ENCODE measurements at regions not wholly inside any gene's neighbourhood (a gene's known extent, or its start where the extent isn't known, plus 50 kb on each side); places are given as distances from the start of the nearest gene placed in this dataset.

DNA sequence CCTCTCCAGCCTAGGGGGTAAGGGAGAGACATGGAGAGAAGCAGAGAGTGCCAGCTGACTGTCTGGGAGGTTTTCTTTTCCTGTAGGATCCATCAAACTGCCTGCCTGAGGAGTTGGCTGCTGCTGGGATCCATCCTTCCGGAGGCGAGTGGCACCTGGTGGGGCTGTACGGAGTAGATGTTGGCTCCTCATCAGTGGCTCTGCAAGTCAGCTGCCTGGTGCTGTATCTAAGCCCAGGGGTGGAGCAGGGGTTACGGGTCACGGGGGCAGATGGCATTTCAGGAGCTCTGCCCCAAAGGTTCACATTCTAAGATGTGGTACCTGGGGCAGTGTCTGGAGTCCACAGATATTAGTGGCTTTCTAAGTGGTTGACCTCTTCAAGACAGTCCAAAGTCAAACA, 128.0 kb downstream of the ACTL8 start:
- Histone ChIP-seq H3K27me3 (peaks cover 0 to 22% of the 10 kb centered on the region in 2 donors), H3K9me3 (no peaks in the 10 kb centered on the region), H3K36me3 (no peaks in the 10 kb centered on the region), H3K4me1 (no peaks in the 10 kb centered on the region), H3K4me3 (no peak overlapping the region), H3K27ac (no peak overlapping the region)
- no peak for DNase-seq (ENCODE audit: low spot score in 2 of 2)
- TF ChIP-seq, protein P1, sequence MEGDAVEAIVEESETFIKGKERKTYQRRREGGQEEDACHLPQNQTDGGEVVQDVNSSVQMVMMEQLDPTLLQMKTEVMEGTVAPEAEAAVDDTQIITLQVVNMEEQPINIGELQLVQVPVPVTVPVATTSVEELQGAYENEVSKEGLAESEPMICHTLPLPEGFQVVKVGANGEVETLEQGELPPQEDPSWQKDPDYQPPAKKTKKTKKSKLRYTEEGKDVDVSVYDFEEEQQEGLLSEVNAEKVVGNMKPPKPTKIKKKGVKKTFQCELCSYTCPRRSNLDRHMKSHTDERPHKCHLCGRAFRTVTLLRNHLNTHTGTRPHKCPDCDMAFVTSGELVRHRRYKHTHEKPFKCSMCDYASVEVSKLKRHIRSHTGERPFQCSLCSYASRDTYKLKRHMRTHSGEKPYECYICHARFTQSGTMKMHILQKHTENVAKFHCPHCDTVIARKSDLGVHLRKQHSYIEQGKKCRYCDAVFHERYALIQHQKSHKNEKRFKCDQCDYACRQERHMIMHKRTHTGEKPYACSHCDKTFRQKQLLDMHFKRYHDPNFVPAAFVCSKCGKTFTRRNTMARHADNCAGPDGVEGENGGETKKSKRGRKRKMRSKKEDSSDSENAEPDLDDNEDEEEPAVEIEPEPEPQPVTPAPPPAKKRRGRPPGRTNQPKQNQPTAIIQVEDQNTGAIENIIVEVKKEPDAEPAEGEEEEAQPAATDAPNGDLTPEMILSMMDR (IDR thresholded peaks at IDR 0.05) = no peak
- TF ChIP-seq POLR2A (IDR thresholded peaks at IDR 0.05) (no peak), EP300 (IDR thresholded peaks at IDR 0.05) (no peak)
- 87 to 92% methylated on average over 5 of the region's 5 CpGs for WGBS, 2 donors

DNA sequence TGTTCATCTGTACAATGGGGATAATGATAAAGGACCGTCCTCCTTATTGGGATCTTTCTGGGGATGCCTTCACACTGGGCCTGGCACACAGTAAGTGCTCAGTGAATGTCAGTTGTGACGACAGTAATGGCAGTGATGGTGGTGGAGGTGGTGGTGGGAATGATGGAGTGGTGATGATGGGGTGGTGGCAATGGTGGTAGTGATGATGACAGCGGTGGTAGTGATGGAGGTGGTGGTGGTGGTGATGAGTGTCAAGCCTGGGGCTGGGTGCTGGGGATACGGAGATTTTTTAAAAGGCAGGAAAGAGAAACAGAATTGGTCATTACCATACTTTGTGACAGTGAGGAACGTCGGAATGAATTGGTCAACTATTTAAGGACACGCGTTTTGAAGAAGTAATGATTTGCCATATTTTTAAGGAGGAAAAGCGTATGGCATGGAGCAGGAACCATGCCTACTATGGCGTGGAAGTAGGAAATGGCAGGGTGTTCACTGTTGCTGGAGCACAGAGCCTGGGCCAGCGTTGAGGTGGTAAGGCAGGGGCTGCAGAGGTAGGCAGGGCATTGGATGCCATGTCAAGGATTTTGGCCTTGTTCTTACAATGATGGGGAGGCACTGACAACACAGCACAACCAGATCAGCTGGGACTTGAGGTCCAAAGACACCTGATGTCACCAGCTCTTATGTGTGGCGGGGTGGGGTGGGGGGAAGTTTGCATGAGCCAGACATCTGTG, 128.7 kb downstream of the ACTL8 start:
- Histone ChIP-seq H3K4me1 (no peaks in the 10 kb centered on the region), H3K4me3 (no peak overlapping the region), H3K27ac (no peak overlapping the region), H3K27me3 (peaks cover 0 to 23% of the 10 kb centered on the region in 2 donors), H3K9me3 (no peaks in the 10 kb centered on the region), H3K36me3 (no peaks in the 10 kb centered on the region)
- no peak for DNase-seq (ENCODE audit: low spot score in 2 of 2)
- 88 to 89% methylated on average over 12 of the region's 12 CpGs for WGBS, 2 donors
- no peak for TF ChIP-seq POLR2A (IDR thresholded peaks at IDR 0.05)
- no peak for TF ChIP-seq EP300 (IDR thresholded peaks at IDR 0.05)
- TF ChIP-seq, protein P1 (IDR thresholded peaks at IDR 0.05) = no peak

DNA sequence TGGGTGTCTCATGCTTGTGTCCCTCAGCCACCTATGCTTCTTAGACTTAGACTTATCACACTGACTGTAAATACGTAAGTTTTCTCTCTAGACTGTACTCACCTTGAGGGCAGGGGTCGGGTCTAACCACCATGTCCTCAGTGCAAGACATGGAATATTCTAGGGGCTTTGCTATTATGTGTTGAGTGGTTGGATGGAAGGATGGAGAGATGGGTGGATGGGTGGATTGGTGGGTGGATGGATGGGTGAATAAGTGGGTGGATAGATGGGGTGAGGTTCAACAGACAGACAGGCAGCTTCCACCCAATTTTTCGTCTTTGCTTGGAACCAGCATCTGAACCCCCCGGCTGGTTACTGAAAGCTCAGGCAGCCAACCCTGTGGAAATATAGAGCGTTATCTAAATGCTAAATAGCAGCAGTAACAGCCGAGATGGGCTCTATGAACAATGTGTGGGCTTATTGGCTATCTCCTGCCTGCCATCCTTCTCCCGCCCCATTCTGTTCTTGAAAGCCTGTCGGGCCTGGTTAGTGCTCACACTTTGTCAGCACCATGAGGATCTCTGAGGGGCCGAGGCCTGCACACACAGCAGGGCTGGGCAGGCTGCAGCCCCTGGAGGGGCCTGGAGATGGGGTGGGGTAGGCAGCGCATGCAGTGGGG, 130.7 kb downstream of the ACTL8 start:
- no peaks in the 10 kb centered on the region for H3K9me3 ChIP-seq
- DNase-seq (ENCODE audit: low spot score in 2 of 2) = no peak
- H3K36me3 ChIP-seq = no peaks in the 10 kb centered on the region
- no peak overlapping the region for H3K4me3 ChIP-seq
- H3K4me1 ChIP-seq = no peaks in the 10 kb centered on the region
- H3K27ac ChIP-seq = no peak overlapping the region
- peaks cover 0 to 34% of the 10 kb centered on the region in 2 donors for H3K27me3 ChIP-seq
- 72% methylated on average over 9 to 10 of the region's 10 CpGs for WGBS, 2 donors
- no peak for TF ChIP-seq EP300 (IDR thresholded peaks at IDR 0.05)
- TF ChIP-seq, protein P1 (IDR thresholded peaks at IDR 0.05) = no peak
- TF ChIP-seq POLR2A (IDR thresholded peaks at IDR 0.05) = no peak

DNA sequence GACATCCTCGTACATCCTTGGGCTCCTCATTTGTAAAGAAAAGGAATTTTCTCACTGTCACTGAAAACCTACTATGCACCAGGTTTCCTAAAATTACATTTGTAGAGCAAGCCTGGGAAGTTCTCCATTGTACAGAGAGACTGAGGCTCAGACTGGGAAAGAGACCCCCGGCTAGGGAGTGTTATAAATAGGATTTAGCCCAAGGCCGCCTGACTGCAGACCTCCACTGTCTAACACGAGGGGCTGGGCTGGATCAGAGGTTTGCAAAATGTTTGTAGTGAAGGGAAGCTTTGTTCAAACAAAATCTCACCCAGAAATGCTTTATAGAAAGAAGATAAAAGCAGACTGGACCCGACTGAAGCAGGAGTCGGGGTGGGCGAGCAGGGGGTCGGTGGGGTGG, 131.3 kb downstream of the ACTL8 start:
- Histone ChIP-seq H3K36me3 (no peaks in the 10 kb centered on the region), H3K4me3 (no peak overlapping the region), H3K4me1 (no peaks in the 10 kb centered on the region), H3K27ac (no peak overlapping the region), H3K27me3 (peaks cover 0 to 34% of the 10 kb centered on the region in 2 donors), H3K9me3 (no peaks in the 10 kb centered on the region)
- DNase-seq (ENCODE audit: low spot score in 2 of 2) = no peak
- 30 to 47% methylated on average over 8 of the region's 8 CpGs for WGBS, 2 donors
- TF ChIP-seq, protein P1 (IDR thresholded peaks at IDR 0.05) = no peak
- TF ChIP-seq EP300 (IDR thresholded peaks at IDR 0.05) (no peak), POLR2A (IDR thresholded peaks at IDR 0.05) (no peak)

DNA sequence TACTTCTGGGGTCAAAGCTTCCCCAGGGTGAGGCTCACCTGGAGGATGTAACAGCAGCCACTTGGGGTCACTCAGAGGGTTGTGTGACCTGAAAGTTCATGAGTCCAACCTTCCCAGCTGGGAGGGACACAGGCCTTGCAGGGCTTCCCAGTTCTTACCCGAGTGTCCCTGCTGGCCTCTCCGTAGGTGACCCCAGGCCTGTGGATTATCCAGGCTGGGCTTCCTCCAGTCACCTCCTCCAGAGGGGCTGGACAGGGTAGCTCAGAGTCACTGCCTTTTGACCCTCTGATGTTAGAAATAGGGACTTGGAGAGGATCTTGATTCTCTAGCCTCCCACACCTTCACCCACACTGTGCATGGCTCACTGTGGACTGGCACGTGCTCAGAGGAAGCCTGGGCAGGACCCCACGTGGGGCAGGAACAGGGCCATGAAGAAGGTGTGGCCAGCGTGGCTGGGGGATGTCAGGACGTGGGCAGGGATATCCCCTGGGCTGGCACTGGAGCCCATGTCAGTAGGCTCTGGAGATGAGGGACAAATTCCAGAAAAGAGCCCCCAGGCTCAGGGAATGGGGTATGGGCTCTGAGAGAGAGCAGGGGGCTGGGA, 131.8 kb downstream of the ACTL8 start:
- WGBS, 2 donors = 34 to 37% methylated on average over 5 to 6 of the region's 6 CpGs
- no peaks in the 10 kb centered on the region for H3K9me3 ChIP-seq
- H3K4me1 ChIP-seq = no peaks in the 10 kb centered on the region
- no peak for DNase-seq (ENCODE audit: low spot score in 2 of 2)
- TF ChIP-seq EP300 (IDR thresholded peaks at IDR 0.05) (no peak), POLR2A (IDR thresholded peaks at IDR 0.05) (no peak)
- TF ChIP-seq, protein P1 (IDR thresholded peaks at IDR 0.05) = no peak
- H3K4me3 ChIP-seq = no peak overlapping the region
- no peaks in the 10 kb centered on the region for H3K36me3 ChIP-seq
- peaks cover 0 to 34% of the 10 kb centered on the region in 2 donors for H3K27me3 ChIP-seq
- H3K27ac ChIP-seq = no peak overlapping the region

Measured in tibial nerve (tissue), 4 donors.